Myocyte (in vitro differentiated cells): ENCODE measurements at regions not wholly inside any gene's neighbourhood (a gene's known extent, or its start where the extent isn't known, plus 50 kb on each side); places are given as distances from the start of the nearest gene placed in this dataset.
"Not testable (repeated sequence)": the region's sequence is repeated elsewhere in the genome, so short reads cannot be mapped to it uniquely, and the experiment has no call there.

Source experiments
- DNase-seq: peaks from one replicate; pipeline ENCODE4 v3.0.0-alpha.2; 2012; ENCODE audit warnings: low read depth

- no peak for DNase-seq
Measured at GRCh38 chr19:20388706-20389225, 176.8 kb downstream of the ZNF737 start.

- DNase-seq, result no peak
Measured at GRCh38 chr19:20385061-20385460, 180.5 kb downstream of the ZNF737 start.

- DNase-seq, result no peak
Measured at GRCh38 chr19:20371911-20372310, 193.7 kb downstream of the ZNF737 start.

GRCh38 chr19:20371304-20371703, 194.3 kb downstream of the ZNF737 start:
- not testable (repeated sequence) for DNase-seq

GRCh38 chr19:20367811-20368294, 197.7 kb downstream of the ZNF737 start:
- DNase-seq, result no peak

- DNase-seq, result peak; percentile 16
Measured at GRCh38 chr19:20365146-20365545, 198.1 kb downstream of the ZNF486 start.

GRCh38 chr19:20359933-20360720, 193.1 kb downstream of the ZNF486 start:
- DNase-seq, result no peak

- DNase-seq, result not testable (repeated sequence)
Measured at GRCh38 chr19:20358841-20359465, 191.9 kb downstream of the ZNF486 start.

GRCh38 chr19:20357921-20358320, 190.9 kb downstream of the ZNF486 start:
- DNase-seq, result no peak

- DNase-seq, result no peak
Measured at GRCh38 chr19:20351244-20351643, 184.2 kb downstream of the ZNF486 start.

GRCh38 chr19:20349206-20349605, 182.2 kb downstream of the ZNF486 start:
- no peak for DNase-seq

- no peak for DNase-seq
Measured at GRCh38 chr19:20339444-20339843, 172.4 kb downstream of the ZNF486 start.

- DNase-seq, result no peak
Measured at GRCh38 chr19:20334760-20335159, 167.7 kb downstream of the ZNF486 start.

GRCh38 chr19:20333508-20333907, 166.5 kb downstream of the ZNF486 start:
- DNase-seq, result no peak

GRCh38 chr19:20325151-20325550, 158.1 kb downstream of the ZNF486 start:
- no peak for DNase-seq

GRCh38 chr19:20321139-20321763, 154.2 kb downstream of the ZNF486 start:
- DNase-seq, result no peak

GRCh38 chr19:20320191-20320590, 153.2 kb downstream of the ZNF486 start:
- DNase-seq, result no peak

GRCh38 chr19:20318616-20319015, 151.6 kb downstream of the ZNF486 start:
- no peak for DNase-seq

- no peak for DNase-seq
Measured at GRCh38 chr19:20315543-20315942, 148.5 kb downstream of the ZNF486 start.

GRCh38 chr19:20313894-20314293, 146.9 kb downstream of the ZNF486 start:
- DNase-seq, result no peak

- no peak for DNase-seq
Measured at GRCh38 chr19:20307127-20307526, 140.1 kb downstream of the ZNF486 start.

- DNase-seq, result not testable (repeated sequence)
Measured at GRCh38 chr19:20296314-20296713, 129.3 kb downstream of the ZNF486 start.
